Ishikawa (cell line): ENCODE measurements at regions not wholly inside any gene's neighbourhood (a gene's known extent, or its start where the extent isn't known, plus 50 kb on each side); places are given as distances from the start of the nearest gene placed in this dataset.

Experiments
- CEBPB ChIP-seq: IDR thresholded peaks from 2 replicates; pipeline ENCODE4 v1.6.1; 2012
- CREB1 ChIP-seq: IDR thresholded peaks from 2 replicates; pipeline ENCODE4 v1.6.1; 2012; ENCODE audit warnings: low read depth
- EGR1 ChIP-seq: IDR thresholded peaks from 2 replicates; pipeline ENCODE4 v1.6.1; 2012
- EP300 ChIP-seq: IDR thresholded peaks from 2 replicates; pipeline ENCODE4 v1.6.1; 2012; ENCODE audit warnings: borderline replicate concordance
- NFIC ChIP-seq: IDR thresholded peaks from 2 replicates; pipeline ENCODE4 v1.6.1; 2012
- RAD21 ChIP-seq: IDR thresholded peaks from 2 replicates; pipeline ENCODE4 v1.6.1; 2012; ENCODE audit warnings: low read depth
- TAF1 ChIP-seq: IDR thresholded peaks from 2 replicates; pipeline ENCODE4 v1.6.1; 2012; ENCODE audit warnings: low read depth, mild to moderate bottlenecking
- TEAD4 ChIP-seq: IDR thresholded peaks from 2 replicates; pipeline ENCODE4 v1.6.1; 2012
- ZBTB7A ChIP-seq: IDR thresholded peaks from 2 replicates; pipeline ENCODE4 v1.6.1; 2012; ENCODE audit warnings: low read depth
- TF ChIP-seq, protein P1 (sequence below): IDR thresholded peaks from 2 replicates; pipeline ENCODE4 v1.6.1; 2012
- TF ChIP-seq, protein P2 (sequence below): IDR thresholded peaks from 2 replicates; pipeline ENCODE4 v1.6.1; 2012; ENCODE audit warnings: low read depth, mild to moderate bottlenecking
- TF ChIP-seq, protein P3 (sequence below): IDR thresholded peaks from 2 replicates; pipeline ENCODE4 v1.6.1; 2012

DNA sequence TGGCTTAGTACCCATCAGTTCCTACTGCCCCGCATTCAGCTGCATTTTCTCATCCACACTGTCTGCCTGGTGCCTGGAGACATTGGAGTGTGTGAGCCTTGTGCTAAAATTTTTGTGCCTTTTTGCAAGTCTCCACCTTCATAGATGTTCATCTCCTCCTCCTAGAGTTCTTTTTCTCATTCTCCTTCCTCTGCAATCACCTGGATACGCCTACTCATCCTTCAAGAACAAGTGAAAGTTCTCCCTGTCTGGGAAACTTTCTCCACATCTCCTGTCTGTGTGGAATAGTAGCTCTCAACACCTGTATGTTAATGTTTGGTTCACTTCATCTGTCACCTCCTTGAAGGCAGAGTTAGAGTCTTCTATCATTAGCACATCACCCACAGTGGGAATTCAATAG is 125.7 kb upstream of the FBXL17 start:
- TF ChIP-seq EP300 (no peak), TAF1 (no peak), RAD21 (no peak), CREB1 (no peak), NFIC (no peak), CEBPB (no peak), TEAD4 (no peak), EGR1 (no peak), ZBTB7A (no peak)
- TF ChIP-seq, protein P1, sequence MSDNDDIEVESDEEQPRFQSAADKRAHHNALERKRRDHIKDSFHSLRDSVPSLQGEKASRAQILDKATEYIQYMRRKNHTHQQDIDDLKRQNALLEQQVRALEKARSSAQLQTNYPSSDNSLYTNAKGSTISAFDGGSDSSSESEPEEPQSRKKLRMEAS = no peak
- TF ChIP-seq, protein P2, sequence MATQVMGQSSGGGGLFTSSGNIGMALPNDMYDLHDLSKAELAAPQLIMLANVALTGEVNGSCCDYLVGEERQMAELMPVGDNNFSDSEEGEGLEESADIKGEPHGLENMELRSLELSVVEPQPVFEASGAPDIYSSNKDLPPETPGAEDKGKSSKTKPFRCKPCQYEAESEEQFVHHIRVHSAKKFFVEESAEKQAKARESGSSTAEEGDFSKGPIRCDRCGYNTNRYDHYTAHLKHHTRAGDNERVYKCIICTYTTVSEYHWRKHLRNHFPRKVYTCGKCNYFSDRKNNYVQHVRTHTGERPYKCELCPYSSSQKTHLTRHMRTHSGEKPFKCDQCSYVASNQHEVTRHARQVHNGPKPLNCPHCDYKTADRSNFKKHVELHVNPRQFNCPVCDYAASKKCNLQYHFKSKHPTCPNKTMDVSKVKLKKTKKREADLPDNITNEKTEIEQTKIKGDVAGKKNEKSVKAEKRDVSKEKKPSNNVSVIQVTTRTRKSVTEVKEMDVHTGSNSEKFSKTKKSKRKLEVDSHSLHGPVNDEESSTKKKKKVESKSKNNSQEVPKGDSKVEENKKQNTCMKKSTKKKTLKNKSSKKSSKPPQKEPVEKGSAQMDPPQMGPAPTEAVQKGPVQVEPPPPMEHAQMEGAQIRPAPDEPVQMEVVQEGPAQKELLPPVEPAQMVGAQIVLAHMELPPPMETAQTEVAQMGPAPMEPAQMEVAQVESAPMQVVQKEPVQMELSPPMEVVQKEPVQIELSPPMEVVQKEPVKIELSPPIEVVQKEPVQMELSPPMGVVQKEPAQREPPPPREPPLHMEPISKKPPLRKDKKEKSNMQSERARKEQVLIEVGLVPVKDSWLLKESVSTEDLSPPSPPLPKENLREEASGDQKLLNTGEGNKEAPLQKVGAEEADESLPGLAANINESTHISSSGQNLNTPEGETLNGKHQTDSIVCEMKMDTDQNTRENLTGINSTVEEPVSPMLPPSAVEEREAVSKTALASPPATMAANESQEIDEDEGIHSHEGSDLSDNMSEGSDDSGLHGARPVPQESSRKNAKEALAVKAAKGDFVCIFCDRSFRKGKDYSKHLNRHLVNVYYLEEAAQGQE = no peak
- TF ChIP-seq, protein P3, sequence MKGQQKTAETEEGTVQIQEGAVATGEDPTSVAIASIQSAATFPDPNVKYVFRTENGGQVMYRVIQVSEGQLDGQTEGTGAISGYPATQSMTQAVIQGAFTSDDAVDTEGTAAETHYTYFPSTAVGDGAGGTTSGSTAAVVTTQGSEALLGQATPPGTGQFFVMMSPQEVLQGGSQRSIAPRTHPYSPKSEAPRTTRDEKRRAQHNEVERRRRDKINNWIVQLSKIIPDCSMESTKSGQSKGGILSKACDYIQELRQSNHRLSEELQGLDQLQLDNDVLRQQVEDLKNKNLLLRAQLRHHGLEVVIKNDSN = no peak
